ENCODE measurements at regions not wholly inside any gene's neighbourhood (a gene's known extent, or its start where the extent isn't known, plus 50 kb on each side); places are given as distances from the start of the nearest gene placed in this dataset.

DNA sequence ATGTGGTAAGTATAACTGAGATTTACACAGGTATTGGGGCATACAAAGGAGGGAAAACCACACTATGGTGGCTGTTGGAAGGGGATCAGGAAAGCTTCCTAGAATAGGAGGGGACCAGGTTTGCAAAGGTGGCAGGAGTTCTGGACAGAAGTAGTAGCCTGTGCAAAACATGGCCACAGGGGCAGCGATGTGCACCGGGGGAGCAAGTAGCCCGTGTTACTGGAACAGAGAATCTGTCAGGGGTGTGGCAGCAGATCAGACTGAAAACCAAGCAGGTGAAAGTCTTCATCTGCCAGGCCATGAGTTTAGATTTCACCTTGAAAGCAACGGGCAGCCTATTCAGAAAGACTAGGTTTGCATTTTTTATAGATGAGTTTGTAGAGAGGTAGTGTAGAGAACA lies 182.3 kb upstream of the LPP start:
- no peak overlapping the region for H3K4me2 ChIP-seq (replicated peaks; ENCODE audit: extremely low read depth, low read length, poor library complexity, severe bottlenecking)
- H3K4me3 Mint-ChIP-seq, result no peak overlapping the region

DNA sequence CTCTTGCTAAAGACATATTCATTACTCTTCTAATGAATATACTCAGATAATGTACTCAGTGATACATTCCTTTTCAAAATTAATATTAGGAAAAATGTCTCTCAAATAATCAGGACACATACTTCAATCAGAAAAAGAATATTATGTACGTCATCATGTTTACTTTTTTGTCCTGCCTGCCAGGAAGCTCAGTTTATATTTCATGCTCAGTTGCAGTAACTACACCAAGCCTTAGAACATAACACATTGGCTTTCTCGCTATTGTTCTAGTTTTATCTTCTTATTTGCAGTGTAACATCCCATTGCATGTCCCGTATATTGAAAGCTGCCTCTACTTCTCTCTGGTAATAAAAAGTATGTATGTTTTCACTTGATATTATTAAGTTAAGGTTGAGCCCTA lies 181.5 kb upstream of the LPP start:
- H3K27me3 Mint-ChIP-seq (ENCODE audit: low read depth in 3 of 3), result peaks cover 0 to 2% (median 0%) of the 10 kb centered on the region in 3 donors
- H3K36me3 ChIP-seq (replicated peaks in 1 of 2; ENCODE audit: control insufficient read depth in 1 of 2, insufficient read depth in 2 of 2, low read length in 2 of 2), result no peaks in the 10 kb centered on the region
- no peak for DNase-seq
- H3K27me3 ChIP-seq (ENCODE audit: control insufficient read depth in 2 of 2, insufficient read depth in 2 of 2, low read length in 2 of 2), result no peaks in the 10 kb centered on the region
- no peak overlapping the region for H3K4me3 Mint-ChIP-seq
- H3K27ac Mint-ChIP-seq, result no peak overlapping the region
- no peak overlapping the region for H3K4me2 ChIP-seq (replicated peaks; ENCODE audit: extremely low read depth, low read length, poor library complexity, severe bottlenecking)
- H3K36me3 Mint-ChIP-seq, result peaks cover 0 to under 1% of the 10 kb centered on the region in 2 donors
- no peak overlapping the region for H3K27ac ChIP-seq (ENCODE audit: low read depth in 1 of 2, low read length in 2 of 2)
- peaks cover 0 to 2% (median 1%) of the 10 kb centered on the region in 7 donors for H3K9me3 Mint-ChIP-seq
- TF ChIP-seq, protein P1, sequence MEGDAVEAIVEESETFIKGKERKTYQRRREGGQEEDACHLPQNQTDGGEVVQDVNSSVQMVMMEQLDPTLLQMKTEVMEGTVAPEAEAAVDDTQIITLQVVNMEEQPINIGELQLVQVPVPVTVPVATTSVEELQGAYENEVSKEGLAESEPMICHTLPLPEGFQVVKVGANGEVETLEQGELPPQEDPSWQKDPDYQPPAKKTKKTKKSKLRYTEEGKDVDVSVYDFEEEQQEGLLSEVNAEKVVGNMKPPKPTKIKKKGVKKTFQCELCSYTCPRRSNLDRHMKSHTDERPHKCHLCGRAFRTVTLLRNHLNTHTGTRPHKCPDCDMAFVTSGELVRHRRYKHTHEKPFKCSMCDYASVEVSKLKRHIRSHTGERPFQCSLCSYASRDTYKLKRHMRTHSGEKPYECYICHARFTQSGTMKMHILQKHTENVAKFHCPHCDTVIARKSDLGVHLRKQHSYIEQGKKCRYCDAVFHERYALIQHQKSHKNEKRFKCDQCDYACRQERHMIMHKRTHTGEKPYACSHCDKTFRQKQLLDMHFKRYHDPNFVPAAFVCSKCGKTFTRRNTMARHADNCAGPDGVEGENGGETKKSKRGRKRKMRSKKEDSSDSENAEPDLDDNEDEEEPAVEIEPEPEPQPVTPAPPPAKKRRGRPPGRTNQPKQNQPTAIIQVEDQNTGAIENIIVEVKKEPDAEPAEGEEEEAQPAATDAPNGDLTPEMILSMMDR (IDR thresholded peaks at IDR 0.05), result no peak
- H3K4me1 ChIP-seq (ENCODE audit: control insufficient read depth in 1 of 2, insufficient read depth in 2 of 2, low read length in 2 of 2), result peaks cover 24 to 31% of the 10 kb centered on the region in 2 donors
- H3K9me3 ChIP-seq (replicated peaks in 1 of 2; ENCODE audit: control insufficient read depth in 1 of 2, insufficient read depth in 1 of 2, low read length in 2 of 2), result peaks cover 0 to under 1% of the 10 kb centered on the region in 2 donors
- no peaks in the 10 kb centered on the region for H3K79me2 ChIP-seq (ENCODE audit: insufficient read depth, low read length)
- no peak overlapping the region for H3K9ac ChIP-seq (ENCODE audit: insufficient read depth, low read length, poor library complexity, severe bottlenecking)
- H3K4me1 Mint-ChIP-seq, result peaks cover 31% of the 10 kb centered on the region
- intact Hi-C loops (cut with micrococcal nuclease), result no loop called here
- no peak overlapping the region for H3K4me3 ChIP-seq (replicated peaks in 1 of 3; ENCODE audit: low read depth in 2 of 3, low read length in 3 of 3)
- H4K20me1 ChIP-seq (ENCODE audit: insufficient read depth, low read length), result no peaks in the 10 kb centered on the region
- WGBS (ENCODE audit: insufficient coverage), result no CpG with 5 or more reads among the region's 3 CpGs
- H2AFZ ChIP-seq (ENCODE audit: insufficient read depth, low read depth, low read length, poor library complexity, severe bottlenecking), result no peak overlapping the region

More for the DNA sequence above, 182.3 kb upstream of the LPP start:
- TF ChIP-seq, protein P1 (IDR thresholded peaks at IDR 0.05), result no peak
- Mint-ChIP-seq H3K4me1 (peaks cover 40% of the 10 kb centered on the region), H3K9me3 (no peaks in the 10 kb centered on the region), H3K27me3 (ENCODE audit: low read depth in 3 of 3) (peaks cover 0 to 1% (median 0%) of the 10 kb centered on the region in 3 donors), H3K36me3 (no peaks in the 10 kb centered on the region), H3K27ac (no peak overlapping the region)
- Histone ChIP-seq H2AFZ (ENCODE audit: insufficient read depth, low read depth, low read length, poor library complexity, severe bottlenecking) (no peak overlapping the region), H3K9me3 (replicated peaks in 1 of 2; ENCODE audit: control insufficient read depth in 1 of 2, insufficient read depth in 1 of 2, low read length in 2 of 2) (no peaks in the 10 kb centered on the region), H3K36me3 (replicated peaks in 1 of 2; ENCODE audit: control insufficient read depth in 1 of 2, insufficient read depth in 2 of 2, low read length in 2 of 2) (no peaks in the 10 kb centered on the region), H3K9ac (ENCODE audit: insufficient read depth, low read length, poor library complexity, severe bottlenecking) (no peak overlapping the region), H3K27me3 (ENCODE audit: control insufficient read depth in 2 of 2, insufficient read depth in 2 of 2, low read length in 2 of 2) (no peaks in the 10 kb centered on the region), H3K79me2 (ENCODE audit: insufficient read depth, low read length) (no peaks in the 10 kb centered on the region), H4K20me1 (ENCODE audit: insufficient read depth, low read length) (no peaks in the 10 kb centered on the region), H3K4me3 (replicated peaks in 1 of 3; ENCODE audit: low read depth in 2 of 3, low read length in 3 of 3) (no peak overlapping the region), H3K27ac (ENCODE audit: low read depth in 1 of 2, low read length in 2 of 2) (no peak overlapping the region), H3K4me1 (ENCODE audit: control insufficient read depth in 1 of 2, insufficient read depth in 2 of 2, low read length in 2 of 2) (peaks cover 32 to 39% of the 10 kb centered on the region in 2 donors)
- intact Hi-C loops (cut with micrococcal nuclease), result no loop called here
- WGBS (ENCODE audit: insufficient coverage), result 95% methylated on average over 4 of the region's 4 CpGs
- no peak for DNase-seq

Data from CD14-positive monocyte (primary cell).